MM.1S (cell line): ENCODE measurements at regions not wholly inside any gene's neighbourhood (a gene's known extent, or its start where the extent isn't known, plus 50 kb on each side); places are given as distances from the start of the nearest gene placed in this dataset.

Experiments used
- CTCF ChIP-seq: fragments of 300-600 bp; sonication (generic); IDR thresholded peaks from 2 replicates; pipeline ENCODE4 v1.5.1; 2016; ENCODE audit warnings: antibody characterized with exemption, low read length, mixed read lengths
- EZH2 ChIP-seq: fragments of 300-600 bp; sonication (generic); optimal IDR thresholded peaks from 2 replicates; pipeline ENCODE3; 2017; ENCODE audit warnings: low read depth, mild to moderate bottlenecking, antibody characterized with exemption, low read length, mixed read lengths
- EZH2phosphoT487 ChIP-seq: fragments of 300-600 bp; sonication (generic); IDR thresholded peaks from 2 replicates; pipeline ENCODE4 v1.6.1; 2018; ENCODE audit warnings: antibody characterized with exemption, low read length

GRCh38 chr2:228628682-228629081 lies 447.2 kb upstream of the SPHKAP start:
- no peak for TF ChIP-seq EZH2phosphoT487
- TF ChIP-seq CTCF, result no peak
- TF ChIP-seq EZH2, result no peak
